Astrocyte (in vitro differentiated cells and primary cell): ENCODE measurements at regions not wholly inside any gene's neighbourhood (a gene's known extent, or its start where the extent isn't known, plus 50 kb on each side); places are given as distances from the start of the nearest gene placed in this dataset.

Source experiments
- DNase-seq: peaks from one replicate; pipeline ENCODE4 v3.0.0-alpha.2; 2010; ENCODE audit warnings: low read depth
- FAIRE-seq: peaks from 2 replicates; lab custom pipeline; 2011; peaks lifted over from hg19 to GRCh38; lab: Jason Lieb, UNC
- H2AFZ ChIP-seq: 2 replicates; pipeline ENCODE4 v1.6.0; 2012; ENCODE audit warnings: low read depth, low read length, inconsistent platforms
- H3K27ac ChIP-seq: 2 replicates; pipeline ENCODE4 v1.5.1; 2011; ENCODE audit warnings: low read depth, low read length, inconsistent platforms
- H3K27me3 ChIP-seq: 2 replicates; pipeline ENCODE4 v1.6.0; 2011; ENCODE audit warnings: low read length, inconsistent platforms; ENCODE audit not compliant: insufficient read depth
- H3K36me3 ChIP-seq: 2 replicates; pipeline ENCODE4 v1.5.1; 2011; ENCODE audit warnings: low read length, inconsistent platforms; ENCODE audit not compliant: insufficient read depth
- H3K4me1 ChIP-seq: 2 replicates; pipeline ENCODE4 v1.5.1; 2011; ENCODE audit warnings: low read length, inconsistent platforms; ENCODE audit not compliant: insufficient read depth
- H3K4me2 ChIP-seq: 2 replicates; pipeline ENCODE4 v1.6.0; 2012; ENCODE audit warnings: low read length, inconsistent platforms
- H3K4me3 ChIP-seq: 2 replicates; pipeline ENCODE4 v1.5.1; 2011; ENCODE audit warnings: low read depth, mild to moderate bottlenecking, low read length, inconsistent platforms; ENCODE audit not compliant: insufficient read depth
- H3K79me2 ChIP-seq: 2 replicates; pipeline ENCODE4 v1.6.0; 2012; ENCODE audit warnings: mild to moderate bottlenecking, low read length, inconsistent platforms; ENCODE audit not compliant: insufficient read depth
- H3K9ac ChIP-seq: 2 replicates; pipeline ENCODE4 v1.6.0; 2012; ENCODE audit warnings: mild to moderate bottlenecking, low read length, inconsistent platforms
- H3K9me3 ChIP-seq: 2 replicates; pipeline ENCODE4 v1.5.1; 2012; ENCODE audit warnings: low read depth, mild to moderate bottlenecking, low read length, inconsistent platforms; ENCODE audit not compliant: insufficient read depth
- H4K20me1 ChIP-seq: 2 replicates; pipeline ENCODE4 v1.6.0; 2012; ENCODE audit warnings: low read length, inconsistent platforms; ENCODE audit not compliant: insufficient read depth
- H3K27ac Mint-ChIP-seq: one replicate; pipeline ENCODE4 v1.8.0; 2021; ENCODE audit warnings: mild to moderate bottlenecking, mixed read lengths; ENCODE audit not compliant: unreplicated experiment
- H3K27me3 Mint-ChIP-seq: one replicate; pipeline ENCODE4 v1.8.0; 2021; ENCODE audit warnings: low read depth, mixed read lengths; ENCODE audit not compliant: unreplicated experiment
- H3K36me3 Mint-ChIP-seq: one replicate; pipeline ENCODE4 v1.8.0; 2021; ENCODE audit warnings: low read depth, mixed read lengths; ENCODE audit not compliant: unreplicated experiment
- H3K4me1 Mint-ChIP-seq: one replicate; pipeline ENCODE4 v1.8.0; 2021; ENCODE audit warnings: low read depth, mixed read lengths; ENCODE audit not compliant: unreplicated experiment
- H3K4me3 Mint-ChIP-seq: one replicate; pipeline ENCODE4 v1.8.0; 2021; ENCODE audit warnings: mild to moderate bottlenecking, moderate library complexity, mixed read lengths; ENCODE audit not compliant: unreplicated experiment
- H3K9me3 Mint-ChIP-seq: one replicate; pipeline ENCODE4 v1.8.0; 2021; ENCODE audit warnings: mild to moderate bottlenecking, mixed read lengths; ENCODE audit not compliant: unreplicated experiment
- CTCF ChIP-seq: IDR thresholded peaks from 2 replicates; pipeline ENCODE4 v1.5.1; 2011; ENCODE audit warnings: low read depth, mild to moderate bottlenecking, inconsistent platforms, low read length, moderate library complexity; ENCODE audit not compliant: insufficient read depth
- EZH2 ChIP-seq: IDR thresholded peaks from 2 replicates; pipeline ENCODE4 v1.6.1; 2012; ENCODE audit warnings: mild to moderate bottlenecking, low read length, inconsistent platforms; ENCODE audit not compliant: insufficient read depth

- H3K27ac Mint-ChIP-seq, result no peak overlapping the region
- FAIRE-seq (no peak), DNase-seq (peak; percentile 17)
- H3K4me1 Mint-ChIP-seq, result peaks cover 5% of the 10 kb centered on the region
- Histone ChIP-seq H3K27me3 (no peaks in the 10 kb centered on the region), H3K4me3 (no peak overlapping the region), H3K79me2 (no peaks in the 10 kb centered on the region), H3K4me2 (no peak overlapping the region), H4K20me1 (no peaks in the 10 kb centered on the region), H2AFZ (no peak overlapping the region), H3K4me1 (no peaks in the 10 kb centered on the region), H3K9ac (no peak overlapping the region), H3K36me3 (no peaks in the 10 kb centered on the region), H3K27ac (no peak overlapping the region), H3K9me3 (no peaks in the 10 kb centered on the region)
- no peaks in the 10 kb centered on the region for H3K9me3 Mint-ChIP-seq
- TF ChIP-seq CTCF (no peak), EZH2 (no peak)
- H3K27me3 Mint-ChIP-seq, result peaks cover 10% of the 10 kb centered on the region
- H3K36me3 Mint-ChIP-seq, result no peaks in the 10 kb centered on the region
- H3K4me3 Mint-ChIP-seq, result no peak overlapping the region
Measured at GRCh38 chr7:142612237-142612881, 136.9 kb upstream of the PRSS1 start.

GRCh38 chr7:142611566-142612236 lies 137.6 kb upstream of the PRSS1 start:
- no peaks in the 10 kb centered on the region for H4K20me1 ChIP-seq
- Mint-ChIP-seq H3K36me3 (no peaks in the 10 kb centered on the region), H3K4me3 (no peak overlapping the region), H3K27ac (no peak overlapping the region), H3K4me1 (peaks cover 5% of the 10 kb centered on the region), H3K9me3 (no peaks in the 10 kb centered on the region), H3K27me3 (peaks cover 9% of the 10 kb centered on the region)
- no peak for TF ChIP-seq EZH2
- no peak for TF ChIP-seq CTCF
- no peak for FAIRE-seq
- H3K9ac ChIP-seq, result no peak overlapping the region
- H3K4me3 ChIP-seq, result no peak overlapping the region
- H3K27me3 ChIP-seq, result no peaks in the 10 kb centered on the region
- H3K4me2 ChIP-seq, result no peak overlapping the region
- H3K4me1 ChIP-seq, result no peaks in the 10 kb centered on the region
- H3K9me3 ChIP-seq, result no peaks in the 10 kb centered on the region
- H3K36me3 ChIP-seq, result no peaks in the 10 kb centered on the region
- no peak for DNase-seq
- no peak overlapping the region for H2AFZ ChIP-seq
- H3K79me2 ChIP-seq, result no peaks in the 10 kb centered on the region
- H3K27ac ChIP-seq, result no peak overlapping the region
